Fibroblast of skin of right quadriceps (primary cell): ENCODE measurements at regions not wholly inside any gene's neighbourhood (a gene's known extent, or its start where the extent isn't known, plus 50 kb on each side); places are given as distances from the start of the nearest gene placed in this dataset.
"Not testable (repeated sequence)": the region's sequence is repeated elsewhere in the genome, so short reads cannot be mapped to it uniquely, and the experiment has no call there.

Source experiments
- DNase-seq: peaks from one replicate; pipeline ENCODE4 v3.0.0-alpha.2; 2013

GRCh38 chr15:53923741-53924140 lies 54.5 kb upstream of the UNC13C start:
- DNase-seq, result not testable (repeated sequence)

DNA sequence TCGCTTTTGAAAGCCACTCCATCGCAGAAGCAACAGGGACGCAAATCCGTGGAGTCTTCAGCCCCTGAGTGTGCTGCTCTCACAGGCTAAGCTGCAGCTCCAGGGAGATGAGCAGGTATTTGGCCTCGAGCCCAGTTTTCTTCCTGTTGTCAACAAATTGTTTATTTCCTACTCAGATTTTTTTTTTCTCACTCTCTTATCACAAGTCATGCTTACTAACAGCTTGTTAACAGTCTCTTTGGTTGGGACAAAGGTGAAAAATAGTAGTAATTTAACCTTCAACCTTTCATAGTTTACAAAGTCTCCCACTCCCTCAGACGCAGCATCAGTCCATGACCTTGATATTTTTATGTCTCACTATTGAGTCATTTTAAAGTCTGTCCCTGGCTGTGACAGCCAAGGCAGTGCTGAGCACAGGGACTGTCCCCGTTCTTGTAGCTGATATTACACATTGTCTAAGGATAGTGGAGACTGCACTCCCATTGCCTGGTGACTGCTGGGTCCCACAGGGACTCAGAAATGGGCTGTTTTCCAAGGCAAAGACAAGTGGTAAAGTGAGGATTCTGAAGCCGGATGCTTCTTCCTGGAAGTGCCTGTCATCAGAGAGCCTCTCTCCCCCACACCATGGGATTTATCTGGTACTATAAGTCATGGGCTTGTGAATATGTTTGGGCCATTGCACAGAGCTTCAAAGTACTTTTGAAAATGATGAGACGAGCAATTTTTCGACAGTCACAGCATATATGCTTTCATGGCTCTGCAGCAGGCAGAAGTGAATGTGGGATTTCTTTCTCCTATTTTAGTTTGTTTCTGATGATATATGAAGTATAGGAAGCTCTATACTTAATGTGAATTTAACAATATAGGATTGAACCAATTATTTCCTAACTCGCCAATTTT lies 59.8 kb upstream of the UNC13C start:
- DNase-seq, result no peak

DNA sequence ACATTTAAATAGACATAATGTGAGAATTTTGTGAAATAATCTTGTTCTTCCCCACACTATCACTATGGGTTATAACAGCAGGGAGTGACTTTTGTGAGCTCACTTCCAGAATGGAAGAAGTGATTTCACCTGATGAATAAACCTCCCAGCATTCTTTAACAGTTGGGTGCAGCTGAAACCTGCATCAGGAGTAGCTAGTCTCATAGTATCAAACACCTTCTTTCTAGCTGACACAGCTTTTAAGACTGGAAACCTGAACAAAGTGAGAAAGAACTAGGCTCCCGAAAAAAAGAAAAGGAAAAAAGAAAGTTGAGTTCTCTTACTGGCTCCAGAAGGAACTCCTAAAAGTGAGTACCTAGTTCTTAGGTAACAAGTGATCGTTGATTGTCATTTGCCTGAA lies 61.1 kb upstream of the UNC13C start:
- DNase-seq, result no peak

DNA sequence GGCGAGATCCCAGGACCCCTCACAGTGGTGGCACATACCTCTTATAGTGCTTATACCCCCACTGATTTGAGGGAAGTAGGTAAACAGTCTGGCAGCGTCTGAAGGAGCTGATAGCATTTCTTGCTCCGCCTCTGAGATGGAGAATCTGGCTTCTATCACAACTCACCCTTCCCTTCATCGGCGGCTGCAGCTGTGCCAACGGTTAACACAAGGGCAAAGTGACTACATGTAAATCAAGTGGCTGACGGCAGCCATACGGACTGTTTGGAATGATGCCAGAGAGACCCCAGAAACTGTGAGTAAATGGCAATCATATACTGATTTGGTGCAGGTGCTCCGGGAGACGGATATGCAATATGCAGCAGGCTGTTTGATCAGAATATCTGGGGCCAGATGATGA lies 66.8 kb upstream of the UNC13C start:
- DNase-seq, result no peak

GRCh38 chr15:53910852-53911251 lies 67.4 kb upstream of the UNC13C start:
- no peak for DNase-seq

- DNase-seq, result no peak
Observed at GRCh38 chr15:53910236-53910849, 67.9 kb upstream of the UNC13C start.

DNA sequence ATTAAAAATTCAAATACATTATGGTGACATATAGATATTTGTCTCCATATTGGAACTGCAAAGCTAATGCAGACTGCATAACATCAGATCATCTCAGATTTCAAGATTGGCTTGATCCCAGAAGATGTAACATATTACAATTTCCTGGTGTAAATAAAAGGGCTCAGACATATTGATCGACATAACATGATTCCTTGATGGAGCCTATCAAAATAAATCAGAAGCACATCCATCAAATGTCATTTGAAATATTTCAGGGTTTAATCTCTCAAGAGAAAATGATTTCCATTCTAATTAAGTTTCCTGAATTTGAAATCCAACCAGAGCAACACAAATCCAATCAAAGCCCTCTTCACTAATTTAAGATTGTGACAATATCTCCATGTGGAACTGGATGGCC lies 75.1 kb upstream of the UNC13C start:
- DNase-seq, result no peak

DNA sequence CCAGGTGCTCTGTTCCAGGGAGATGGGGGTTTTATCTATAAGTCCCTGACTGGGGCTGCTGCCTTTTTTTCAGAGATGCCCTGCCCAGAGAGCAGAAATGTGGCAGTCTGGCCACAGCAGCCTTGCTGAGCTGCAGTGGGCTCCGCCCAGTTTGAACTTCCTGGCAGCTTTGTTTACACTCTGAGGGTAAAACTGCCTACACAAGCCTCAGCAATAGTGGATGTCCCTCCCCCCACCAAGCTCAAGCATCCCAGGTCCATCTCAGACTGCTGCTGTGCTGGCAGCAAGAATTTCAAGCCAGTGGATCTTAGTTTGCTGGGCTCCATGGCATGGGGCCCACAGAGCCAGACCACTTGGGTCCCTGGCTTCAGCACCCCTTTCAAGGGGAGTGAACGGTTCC lies 84.8 kb upstream of the UNC13C start:
- DNase-seq, result not testable (repeated sequence)

- not testable (repeated sequence) for DNase-seq
Observed at GRCh38 chr15:53891862-53892261, 86.4 kb upstream of the UNC13C start.

GRCh38 chr15:53884441-53884840 lies 93.8 kb upstream of the UNC13C start:
- DNase-seq, result no peak

GRCh38 chr15:53882311-53882710 lies 95.9 kb upstream of the UNC13C start:
- no peak for DNase-seq

DNA sequence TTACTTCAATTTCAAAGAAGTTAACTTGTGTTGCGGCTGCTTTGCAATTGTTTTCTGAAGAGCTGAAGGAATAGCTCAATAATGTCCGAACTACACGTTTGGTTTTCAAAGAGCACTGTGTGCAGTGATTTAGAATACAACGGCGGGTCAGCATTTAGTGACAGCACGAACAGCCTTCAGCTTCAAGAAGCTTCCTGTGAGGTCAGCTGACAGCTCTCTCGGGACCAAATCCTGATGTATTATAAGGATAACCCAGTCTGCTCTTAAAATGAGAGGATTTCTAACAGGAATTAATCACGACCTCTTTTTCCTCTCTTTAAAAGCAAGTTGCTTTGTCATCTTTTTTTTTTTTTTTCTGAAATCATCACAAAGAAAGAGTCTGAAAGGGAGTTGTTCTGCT lies 97.9 kb upstream of the UNC13C start:
- no peak for DNase-seq

DNA sequence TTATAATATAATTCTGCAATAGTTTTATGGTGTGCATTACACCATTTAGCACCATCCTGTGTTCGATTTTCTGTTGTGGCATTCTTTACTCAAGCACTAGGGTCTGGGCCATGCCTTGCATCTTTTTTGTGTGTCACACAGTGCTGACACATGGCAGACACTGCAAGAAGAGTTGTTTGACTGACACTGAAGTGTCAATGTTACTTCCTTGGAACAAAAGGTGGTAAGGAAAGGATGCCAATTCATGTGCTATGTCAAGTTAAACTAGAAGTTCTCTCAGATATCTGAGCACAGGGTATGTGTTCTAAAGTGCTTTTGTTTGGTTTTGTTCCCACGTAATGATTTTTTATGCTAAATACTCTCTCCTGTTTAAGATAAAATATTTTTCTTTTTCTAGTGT lies 102.5 kb upstream of the UNC13C start:
- DNase-seq, result no peak

DNA sequence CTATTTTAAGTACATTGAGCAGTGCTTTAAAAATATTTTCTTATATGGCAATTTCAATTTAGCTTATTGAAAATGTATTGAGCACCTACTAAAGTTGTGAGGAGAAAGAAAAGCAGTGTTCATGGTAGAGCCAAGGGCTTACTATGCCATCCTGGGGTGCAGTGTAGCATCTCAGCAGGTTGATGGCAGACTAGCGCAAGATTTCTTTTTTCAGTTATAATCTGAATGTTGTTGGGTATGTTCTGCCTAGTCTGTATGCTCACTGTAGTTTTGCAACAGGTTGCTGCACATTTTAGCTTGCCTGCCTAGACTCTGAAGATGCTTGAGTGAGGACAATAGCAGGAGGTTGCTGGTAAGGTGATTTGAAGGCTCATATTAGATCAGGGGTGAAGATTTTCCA lies 103.1 kb upstream of the UNC13C start:
- no peak for DNase-seq

- DNase-seq, result no peak
Observed at GRCh38 chr15:53872410-53872809, 105.8 kb upstream of the UNC13C start.

DNA sequence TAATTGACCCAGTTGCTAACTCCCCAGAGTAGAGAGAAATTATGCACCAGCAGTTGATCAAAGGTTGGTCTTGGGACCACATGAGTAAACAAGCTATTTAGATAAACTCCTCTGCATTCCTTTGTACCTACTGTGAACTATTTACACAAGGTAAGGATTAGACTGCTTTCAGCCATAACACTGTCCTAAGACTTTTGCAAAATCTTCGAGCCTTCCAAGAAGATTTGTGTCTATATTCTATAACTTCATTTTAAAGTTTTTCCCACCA lies 108.5 kb upstream of the UNC13C start:
- DNase-seq, result no peak

DNA sequence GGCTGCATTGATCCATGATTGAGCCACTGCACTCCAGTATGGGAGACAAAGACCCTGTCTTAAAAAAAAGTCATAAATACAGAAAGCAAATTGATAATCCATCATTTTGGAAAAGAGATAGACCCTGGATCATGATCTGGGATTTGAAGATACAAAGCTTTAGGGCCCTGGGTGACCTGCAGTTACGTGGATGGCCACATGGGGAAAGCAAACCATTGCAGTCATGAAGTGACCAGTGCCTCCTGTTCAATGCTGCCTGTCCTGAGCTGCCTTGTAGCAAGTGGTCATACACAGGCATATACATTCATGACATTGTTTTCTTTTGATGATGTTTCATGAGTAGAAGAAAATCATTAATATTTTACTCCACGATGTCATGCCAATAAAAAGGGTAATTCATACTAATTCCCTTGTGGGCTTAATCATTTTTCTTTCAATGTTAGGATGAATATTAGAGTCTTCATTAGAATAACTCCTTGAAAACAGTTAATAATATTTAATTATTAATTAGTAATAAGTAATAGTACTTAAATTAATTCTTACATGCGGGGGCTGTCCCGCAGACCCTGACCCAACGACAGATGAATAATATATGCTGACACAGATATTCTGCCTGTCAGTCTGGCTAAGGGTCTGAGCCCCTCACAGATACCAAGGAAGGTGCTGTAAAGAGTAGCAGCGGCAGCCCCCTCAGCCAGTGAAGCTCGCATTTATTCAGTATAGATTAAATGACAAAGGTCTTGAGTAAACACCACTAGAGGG lies 109.0 kb upstream of the UNC13C start:
- DNase-seq, result no peak

- DNase-seq, result no peak
Observed at GRCh38 chr15:53862386-53862785, 102.9 kb upstream of the WDR72 start.

DNA sequence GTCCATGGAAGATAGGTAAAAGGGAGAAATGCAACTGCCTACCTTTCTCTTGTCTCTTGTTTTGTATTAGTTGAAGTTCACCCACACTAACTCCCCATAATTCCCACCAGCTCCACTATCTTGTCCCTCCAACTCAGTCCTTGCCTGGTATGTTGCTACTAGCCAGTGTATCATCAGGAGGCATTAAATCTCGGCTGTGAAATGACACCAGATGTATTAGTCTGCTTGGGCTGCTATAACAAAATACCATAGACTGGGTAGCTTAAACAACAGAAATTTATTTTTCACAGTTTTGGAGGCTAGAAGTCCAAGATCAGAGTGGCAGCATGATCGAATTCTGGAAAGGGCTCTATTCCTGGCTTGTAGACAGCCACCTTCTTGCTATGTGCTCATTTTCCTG lies 102.3 kb upstream of the WDR72 start:
- DNase-seq, result no peak

DNA sequence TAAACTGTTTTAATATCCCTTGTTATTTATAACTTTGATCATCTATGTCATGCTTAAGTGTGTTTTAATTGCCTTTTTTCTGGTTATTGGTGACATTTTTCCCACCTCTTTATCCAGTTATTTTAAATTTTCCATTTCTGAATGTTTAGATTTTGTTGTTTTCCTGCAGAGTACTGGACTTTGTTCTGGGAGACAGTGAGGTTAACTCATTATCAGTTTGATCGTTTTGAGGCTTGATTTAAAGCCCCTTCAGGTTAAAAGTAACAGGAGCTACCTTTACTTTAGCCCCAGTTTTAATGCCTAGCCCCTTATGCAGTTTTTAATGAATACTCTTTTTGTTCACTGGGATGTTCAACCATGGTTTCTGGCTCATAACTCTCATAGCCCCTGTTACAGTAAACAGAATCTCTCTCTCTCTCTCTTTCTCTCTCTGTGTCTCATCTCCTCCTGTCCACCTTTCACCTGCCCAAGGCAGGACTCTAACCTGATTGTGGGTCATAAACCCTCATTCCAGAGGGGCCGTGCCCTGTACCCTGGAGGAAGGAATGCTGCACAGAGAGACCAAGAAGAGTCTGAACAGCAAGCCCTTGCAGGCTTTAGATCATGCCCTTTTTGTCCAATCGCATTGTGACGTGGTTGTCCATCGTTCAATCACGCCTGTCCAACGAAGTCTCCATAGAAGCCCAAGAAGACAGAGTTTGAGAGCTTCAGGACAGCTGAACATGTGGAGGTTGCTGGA lies 91.8 kb upstream of the WDR72 start:
- DNase-seq, result no peak

DNA sequence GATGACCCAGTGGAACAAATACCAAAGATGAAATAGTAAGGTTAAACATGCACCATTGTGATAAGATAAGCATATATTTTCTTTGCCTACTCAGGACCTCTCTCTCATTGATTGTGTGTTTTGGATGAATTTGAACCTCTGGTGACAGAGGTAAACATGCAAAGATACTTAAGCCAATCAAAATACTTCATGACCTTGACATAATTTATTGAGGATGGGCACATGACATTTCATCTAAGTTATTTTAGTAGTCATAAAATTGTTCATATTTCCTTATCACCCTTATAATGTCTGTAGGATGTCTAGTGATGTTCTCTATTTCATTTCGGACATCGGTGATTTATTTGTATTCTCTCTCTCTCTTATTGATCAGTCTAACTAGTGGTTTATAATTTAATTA lies 88.3 kb upstream of the WDR72 start:
- no peak for DNase-seq

- no peak for DNase-seq
Observed at GRCh38 chr15:53844634-53845033, 85.2 kb upstream of the WDR72 start.

DNA sequence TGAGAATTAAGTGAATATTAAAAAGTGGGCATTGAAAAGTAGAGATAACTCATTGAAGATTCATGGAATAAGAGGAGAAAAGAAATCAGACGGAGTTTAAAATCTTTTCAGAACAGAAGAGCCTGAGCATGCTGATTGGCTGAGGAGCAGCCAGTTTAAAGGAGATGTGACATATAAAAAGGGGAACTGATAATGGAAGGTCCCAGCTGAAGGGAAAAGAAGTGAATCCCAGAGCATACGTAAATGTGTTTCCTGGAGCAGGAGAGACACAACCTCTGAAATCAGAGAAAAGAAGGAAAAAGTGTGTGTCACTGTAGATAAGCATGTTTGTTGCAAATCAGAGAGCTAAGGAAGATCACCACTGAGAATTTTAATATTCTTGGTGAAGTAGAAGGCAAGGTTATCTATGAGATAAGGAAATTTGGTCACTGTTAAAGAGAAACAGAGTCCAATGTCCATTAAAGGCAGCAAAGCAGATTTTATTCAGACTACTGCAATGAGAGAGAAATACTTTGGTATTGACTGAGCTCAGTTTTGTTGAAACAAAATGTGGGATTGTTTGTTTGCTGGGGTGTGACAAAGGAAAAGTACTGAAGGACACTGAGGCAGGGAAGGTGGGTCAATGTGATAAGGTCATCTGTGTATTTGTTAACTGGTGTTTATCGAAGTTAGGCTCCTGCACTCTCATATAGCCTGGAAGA lies 84.6 kb upstream of the WDR72 start:
- DNase-seq, result no peak
